Thyroid gland (tissue), 4 donors: ENCODE measurements at regions not wholly inside any gene's neighbourhood (a gene's known extent, or its start where the extent isn't known, plus 50 kb on each side); places are given as distances from the start of the nearest gene placed in this dataset.
"Not testable (repeated sequence)": the region's sequence is repeated elsewhere in the genome, so short reads cannot be mapped to it uniquely, and the experiment has no call there.

Source experiments
- DNase-seq, 2 donors: peaks; one replicate each; pipeline ENCODE4 v3.0.0-alpha.2; 2019
- H3K27ac ChIP-seq, 3 donors: fragments of 200-600 bp; sonication (generic); 1 replicate in 2 of 3; 2 replicates in 1 of 3; pipeline ENCODE4 v1.5.1; 2016 to 2019; ENCODE audit warnings: mild to moderate bottlenecking in 1 of 3, moderate library complexity in 1 of 3
- H3K27me3 ChIP-seq: fragments of 200-600 bp; sonication (generic); one replicate; pipeline ENCODE4 v1.5.1; 2019
- H3K36me3 ChIP-seq, 2 donors: fragments of 200-600 bp; sonication (generic); one replicate each; pipeline ENCODE4 v1.5.1; 2016 to 2019
- H3K4me1 ChIP-seq, 2 donors: fragments of 200-600 bp; sonication (generic); one replicate each; pipeline ENCODE4 v1.5.1; 2017 to 2019
- H3K4me3 ChIP-seq, 3 donors: fragments of 200-600 bp; sonication (generic); replicated peaks in 1 of 3; 1 replicate in 2 of 3; 2 replicates in 1 of 3; pipeline ENCODE4 v1.5.1; 2016; ENCODE audit warnings: mild to moderate bottlenecking in 1 of 3
- H3K9me3 ChIP-seq: fragments of 200-600 bp; sonication (generic); one replicate; pipeline ENCODE4 v1.5.1; 2017
- POLR2A ChIP-seq, 2 donors: fragments of 450-650 bp; IDR thresholded peaks; one replicate each; pipeline ENCODE4 v1.6.1; 2017; ENCODE audit warnings: antibody characterized with exemption in 2 of 2, mild to moderate bottlenecking in 2 of 2, moderate library complexity in 1 of 2
- WGBS, 2 donors: methylation state at CpG; one replicate each; pipeline ENCODE4 v1.1.5; 2017; 5-methylcytosine and 5-hydroxymethylcytosine counted together
- intact Hi-C: fragments of 100-400 bp; cut with DNase I; formaldehyde crosslinking; loops from one replicate; pipeline ENCODE4 v1.15.1; 2023
- TF ChIP-seq, protein P1 (sequence below), 6 experiments: fragments of 200-600 bp in 3 of 6; fragments of 450-650 bp in 3 of 6; sonication (generic) in 3 of 6; IDR thresholded peaks; one replicate each; pipeline ENCODE4 v1.5.1; 2016 to 2019; ENCODE audit warnings: antibody characterized with exemption in 6 of 6, mild to moderate bottlenecking in 2 of 6, inconsistent platforms in 1 of 6, moderate library complexity in 1 of 6

DNA sequence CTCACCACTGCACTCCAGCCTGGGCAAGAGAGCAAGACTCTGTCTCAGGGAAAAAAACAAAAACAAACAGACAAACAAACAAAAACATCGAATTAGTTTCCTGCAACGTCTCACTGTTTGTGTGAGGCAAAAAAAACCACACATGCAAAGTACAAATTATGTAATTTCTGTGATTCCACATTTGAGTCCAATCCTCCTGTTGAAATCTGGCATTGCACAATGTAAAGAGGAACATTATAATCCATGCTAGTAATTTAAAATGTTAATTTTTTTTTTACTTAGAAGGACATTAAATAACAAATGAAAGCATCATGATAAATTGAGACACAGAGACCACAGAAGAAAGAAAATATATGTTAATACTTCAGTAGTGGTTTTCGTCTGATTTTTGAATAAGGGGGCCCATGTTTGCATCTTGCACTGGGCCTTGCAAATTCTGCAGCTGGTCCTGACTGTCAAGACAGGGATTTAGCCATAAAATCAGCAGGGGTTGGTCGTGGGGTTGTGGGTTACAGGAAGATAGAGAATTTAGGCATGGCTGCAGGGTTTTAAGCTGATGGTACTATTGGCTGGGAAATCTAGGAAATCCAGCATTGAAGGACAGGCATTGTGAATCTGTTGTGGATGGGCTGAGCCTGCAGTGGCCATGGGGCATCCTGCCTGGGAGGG, 102.6 kb upstream of the ALDH3B2 start:
- no peaks in the 10 kb centered on the region for H3K9me3 ChIP-seq
- DNase-seq, result no peak
- no peak overlapping the region for H3K4me3 ChIP-seq
- H3K27ac ChIP-seq, result no peak overlapping the region
- no peaks in the 10 kb centered on the region for H3K36me3 ChIP-seq
- TF ChIP-seq, protein P1, sequence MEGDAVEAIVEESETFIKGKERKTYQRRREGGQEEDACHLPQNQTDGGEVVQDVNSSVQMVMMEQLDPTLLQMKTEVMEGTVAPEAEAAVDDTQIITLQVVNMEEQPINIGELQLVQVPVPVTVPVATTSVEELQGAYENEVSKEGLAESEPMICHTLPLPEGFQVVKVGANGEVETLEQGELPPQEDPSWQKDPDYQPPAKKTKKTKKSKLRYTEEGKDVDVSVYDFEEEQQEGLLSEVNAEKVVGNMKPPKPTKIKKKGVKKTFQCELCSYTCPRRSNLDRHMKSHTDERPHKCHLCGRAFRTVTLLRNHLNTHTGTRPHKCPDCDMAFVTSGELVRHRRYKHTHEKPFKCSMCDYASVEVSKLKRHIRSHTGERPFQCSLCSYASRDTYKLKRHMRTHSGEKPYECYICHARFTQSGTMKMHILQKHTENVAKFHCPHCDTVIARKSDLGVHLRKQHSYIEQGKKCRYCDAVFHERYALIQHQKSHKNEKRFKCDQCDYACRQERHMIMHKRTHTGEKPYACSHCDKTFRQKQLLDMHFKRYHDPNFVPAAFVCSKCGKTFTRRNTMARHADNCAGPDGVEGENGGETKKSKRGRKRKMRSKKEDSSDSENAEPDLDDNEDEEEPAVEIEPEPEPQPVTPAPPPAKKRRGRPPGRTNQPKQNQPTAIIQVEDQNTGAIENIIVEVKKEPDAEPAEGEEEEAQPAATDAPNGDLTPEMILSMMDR (IDR thresholded peaks at IDR 0.05), result no peak
- no peak for TF ChIP-seq POLR2A (IDR thresholded peaks at IDR 0.05)
- H3K27me3 ChIP-seq, result no peaks in the 10 kb centered on the region
- intact Hi-C loops, result no loop called here
- 55 to 62% methylated on average over 4 of the region's 4 CpGs for WGBS, 2 donors
- H3K4me1 ChIP-seq, result no peaks in the 10 kb centered on the region

DNA sequence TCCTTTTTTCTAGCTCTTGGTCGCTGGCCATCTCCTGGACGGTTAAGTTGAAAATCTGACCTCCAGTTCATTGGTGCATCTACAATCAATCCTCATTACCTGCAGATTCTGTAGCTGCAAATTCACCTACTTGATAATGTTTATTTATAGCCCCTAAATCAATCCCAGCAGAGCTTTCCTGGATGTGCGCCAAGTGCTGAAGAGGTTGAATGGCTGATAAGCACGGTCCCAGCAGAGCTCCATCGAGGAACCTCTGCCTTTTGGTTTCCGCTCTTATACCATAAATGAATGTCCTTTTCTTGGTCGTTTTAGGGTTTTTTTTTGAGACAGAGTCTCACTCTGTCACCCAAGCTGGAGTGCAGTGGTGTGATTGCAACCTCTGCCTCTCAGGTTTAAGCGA, 99.8 kb upstream of the ALDH3B2 start:
- peak; percentile 61 to 66 for DNase-seq
- H3K9me3 ChIP-seq, H3K4me3 ChIP-seq, H3K27ac ChIP-seq, H3K27me3 ChIP-seq, H3K4me1 ChIP-seq, H3K36me3 ChIP-seq, intact Hi-C loops: not testable (repeated sequence)
- WGBS, 2 donors, result 21 to 24% methylated on average over 8 of the region's 8 CpGs

DNA sequence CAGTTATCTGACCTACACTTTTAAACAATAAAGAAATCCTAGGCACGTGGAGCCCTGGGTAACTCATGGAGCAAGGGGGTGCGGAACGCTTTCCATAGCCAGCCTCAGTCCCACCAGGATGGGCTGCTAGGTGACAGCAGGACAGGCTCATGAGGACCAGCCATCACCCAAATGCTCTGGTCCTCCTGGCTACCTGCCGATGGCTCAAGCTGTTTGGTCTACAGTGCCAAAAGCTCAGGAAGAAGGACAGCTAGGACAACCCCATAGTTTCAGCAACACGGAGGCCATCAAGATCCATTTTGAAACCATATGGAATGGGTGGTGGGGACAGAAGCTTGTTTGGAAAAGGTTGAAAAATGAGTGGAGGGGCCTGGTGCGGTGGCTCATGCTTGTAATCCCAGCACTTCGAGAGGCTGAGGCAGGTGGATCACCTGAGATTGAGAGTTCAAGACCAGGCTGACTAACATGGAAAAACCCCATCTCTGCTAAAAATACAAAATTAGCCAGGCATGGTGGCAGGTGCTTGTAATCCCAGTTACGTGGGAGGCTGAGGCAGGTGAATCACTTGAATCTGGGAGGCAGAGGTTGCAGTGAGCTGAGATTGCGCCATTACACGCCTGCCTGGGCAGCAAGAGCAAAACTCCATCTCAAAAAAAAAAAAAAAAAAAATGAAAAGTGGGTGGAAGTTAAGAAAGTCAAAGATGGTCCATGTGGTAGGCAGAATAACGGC, 93.7 kb upstream of the ALDH3B2 start:
- H3K27ac ChIP-seq, H3K36me3 ChIP-seq, H3K27me3 ChIP-seq, DNase-seq, intact Hi-C loops, H3K9me3 ChIP-seq, H3K4me3 ChIP-seq, H3K4me1 ChIP-seq: not testable (repeated sequence)
- 91 to 94% methylated on average over 11 of the region's 11 CpGs for WGBS, 2 donors

DNA sequence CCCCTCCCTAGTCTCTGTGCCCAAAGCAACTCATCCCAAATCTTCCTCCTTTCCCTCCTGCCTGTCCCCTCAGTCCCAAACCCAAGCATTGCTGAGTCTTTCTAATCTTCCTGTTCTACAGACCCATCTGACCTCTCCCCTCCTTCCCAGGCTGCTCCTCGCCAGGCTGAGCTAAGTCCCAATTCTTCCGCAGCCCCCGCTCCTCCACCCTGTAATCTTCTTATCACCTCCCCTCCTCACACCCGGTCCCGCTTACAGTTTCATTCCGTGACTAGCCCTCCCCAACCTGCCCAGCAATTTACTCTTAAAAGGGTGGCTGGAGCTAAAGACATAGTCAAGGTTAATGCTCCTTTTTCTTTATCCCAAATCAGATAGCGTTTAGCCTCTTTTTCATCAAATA, 86.8 kb upstream of the ALDH3B2 start:
- H3K4me3 ChIP-seq, intact Hi-C loops: not testable (repeated sequence)
- WGBS, 2 donors, result 72 to 80% methylated on average over 7 of the region's 7 CpGs

DNA sequence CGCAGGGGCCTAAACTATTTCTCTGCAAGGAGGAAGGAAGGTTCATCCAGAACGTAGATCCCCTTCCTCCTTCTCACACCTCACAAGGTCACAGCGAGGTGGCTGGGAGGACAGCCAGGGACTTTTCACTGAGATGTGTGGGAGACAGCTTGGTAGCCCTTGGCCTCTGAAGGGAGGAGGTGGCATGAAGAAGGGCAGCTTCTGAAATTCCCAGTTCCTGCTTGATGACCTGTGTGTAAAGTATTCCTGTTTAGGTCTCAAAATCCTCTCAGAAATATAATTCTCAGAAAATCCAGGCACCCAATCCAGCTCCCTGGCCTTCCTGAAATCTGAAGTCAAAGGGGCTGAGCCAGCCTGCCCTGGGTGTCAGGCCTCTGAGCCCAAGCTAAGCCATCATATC, 84.9 kb upstream of the ALDH3B2 start:
- intact Hi-C loops, H3K9me3 ChIP-seq, DNase-seq, H3K4me3 ChIP-seq, H3K36me3 ChIP-seq, H3K27me3 ChIP-seq, H3K27ac ChIP-seq: not testable (repeated sequence)
- peaks cover 0 to 19% of the 10 kb centered on the region in 2 donors for H3K4me1 ChIP-seq
- 76% methylated on average over 3 of the region's 3 CpGs for WGBS, 2 donors

More for the DNA sequence above, 86.8 kb upstream of the ALDH3B2 start:
- peaks cover 0 to 19% of the 10 kb centered on the region in 2 donors for H3K4me1 ChIP-seq
- not testable (repeated sequence) for H3K27me3 ChIP-seq, H3K27ac ChIP-seq, H3K9me3 ChIP-seq, H3K36me3 ChIP-seq, DNase-seq

DNA sequence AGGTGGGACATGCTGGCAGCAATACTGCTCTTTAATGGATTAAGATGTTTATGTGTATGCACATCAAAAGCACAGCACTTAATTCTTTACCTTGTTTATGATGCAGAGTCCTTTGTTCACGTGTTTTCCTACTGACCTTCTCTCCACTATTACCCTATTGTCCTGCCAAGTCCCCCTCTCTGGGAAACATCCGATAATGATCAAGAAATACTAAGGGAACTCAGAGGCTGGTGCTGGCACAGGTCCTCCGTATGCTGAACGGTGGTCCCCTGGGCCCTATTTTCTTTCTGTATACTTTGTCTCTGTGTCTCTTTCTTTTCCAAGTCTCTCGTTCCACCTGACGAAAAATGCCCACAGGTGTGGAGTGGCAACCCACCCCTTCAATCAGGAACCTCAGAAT, 84.0 kb upstream of the ALDH3B2 start:
- intact Hi-C loops, H3K4me3 ChIP-seq, H3K36me3 ChIP-seq, H3K27me3 ChIP-seq, DNase-seq, H3K9me3 ChIP-seq, H3K27ac ChIP-seq: not testable (repeated sequence)
- peaks cover 0 to 19% of the 10 kb centered on the region in 2 donors for H3K4me1 ChIP-seq
- 70 to 73% methylated on average over 6 of the region's 6 CpGs for WGBS, 2 donors

DNA sequence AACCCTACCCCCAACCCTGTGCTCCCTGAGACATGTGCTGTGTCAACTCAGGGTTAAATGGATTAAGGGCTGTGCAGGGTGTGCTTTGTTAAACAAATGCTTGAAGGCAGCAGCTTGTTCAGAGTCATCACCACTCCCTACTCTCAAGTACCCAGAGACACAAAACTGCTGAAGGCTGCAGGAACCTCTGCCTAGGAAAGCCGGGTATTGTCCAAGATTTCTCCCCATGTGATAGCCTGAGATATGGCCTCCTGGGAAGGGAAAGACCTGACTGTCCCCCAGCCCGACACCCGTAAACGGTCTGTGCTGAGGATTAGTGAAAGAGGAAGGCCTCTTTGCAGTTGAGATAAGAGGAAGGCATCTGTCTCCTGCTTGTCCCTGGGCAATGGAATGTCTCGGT, 83.6 kb upstream of the ALDH3B2 start:
- intact Hi-C loops, H3K9me3 ChIP-seq, H3K27me3 ChIP-seq, H3K27ac ChIP-seq, H3K36me3 ChIP-seq, H3K4me3 ChIP-seq: not testable (repeated sequence)
- peak; percentile 6 to 17 for DNase-seq
- WGBS, 2 donors, result 30 to 43% methylated on average over 5 of the region's 5 CpGs
- peaks cover 0 to 19% of the 10 kb centered on the region in 2 donors for H3K4me1 ChIP-seq

DNA sequence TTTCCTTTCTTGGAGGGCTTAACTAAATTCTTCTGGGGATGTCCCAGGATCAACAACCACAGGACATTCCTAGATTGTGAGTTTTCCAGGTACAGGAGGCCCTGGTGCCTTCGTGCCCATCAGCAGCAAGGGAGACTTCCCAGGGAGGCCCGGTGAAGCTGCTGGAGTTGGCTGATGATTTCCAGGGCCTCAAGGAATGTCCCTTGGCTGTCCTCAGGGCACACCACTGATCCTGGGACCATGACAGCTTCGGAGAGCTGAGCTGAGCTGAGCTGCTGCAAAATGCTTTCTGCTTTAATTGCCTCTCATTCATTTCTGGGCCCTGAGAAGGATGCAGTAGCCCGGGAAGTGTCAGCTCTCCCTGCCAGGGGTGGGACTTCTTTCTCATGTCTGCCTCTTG, 79.4 kb upstream of the ALDH3B2 start:
- H3K27ac ChIP-seq, result not testable (repeated sequence)

More for the DNA sequence above, 79.4 kb upstream of the ALDH3B2 start:
- H3K4me3 ChIP-seq, H3K36me3 ChIP-seq, DNase-seq, intact Hi-C loops, H3K27me3 ChIP-seq, H3K9me3 ChIP-seq: not testable (repeated sequence)
- peaks cover 0 to 17% of the 10 kb centered on the region in 2 donors for H3K4me1 ChIP-seq
- WGBS, 2 donors, result 53 to 63% methylated on average over 3 to 4 of the region's 4 CpGs
